LHCN-M2 (cell line): ENCODE measurements at regions not wholly inside any gene's neighbourhood (a gene's known extent, or its start where the extent isn't known, plus 50 kb on each side); places are given as distances from the start of the nearest gene placed in this dataset.
"Not testable (repeated sequence)": the region's sequence is repeated elsewhere in the genome, so short reads cannot be mapped to it uniquely, and the experiment has no call there.

Source experiments
- DNase-seq: peaks from one replicate; pipeline ENCODE4 v3.0.0-alpha.2; 2012; ENCODE audit warnings: low read depth

GRCh38 chr12:126248871-126249403 lies 1183.7 kb downstream of the AACS start:
- DNase-seq, result no peak

- DNase-seq, result no peak
Observed at GRCh38 chr12:126258190-126258589, 1193.0 kb downstream of the AACS start.

- DNase-seq, result no peak
Observed at GRCh38 chr12:126262829-126263228, 1197.6 kb downstream of the AACS start.

GRCh38 chr12:126268222-126268621 lies 1203.0 kb downstream of the AACS start:
- DNase-seq, result no peak

GRCh38 chr12:126271159-126271558 lies 1205.9 kb downstream of the AACS start:
- DNase-seq, result no peak

GRCh38 chr12:126282691-126283090 lies 1217.5 kb downstream of the AACS start:
- DNase-seq, result no peak

- DNase-seq, result peak; percentile 22
Observed at GRCh38 chr12:126286203-126286602, 1221.0 kb downstream of the AACS start.

GRCh38 chr12:126290456-126290855 lies 1225.2 kb downstream of the AACS start:
- no peak for DNase-seq

- DNase-seq, result not testable (repeated sequence)
Observed at GRCh38 chr12:126291987-126292386, 1226.8 kb downstream of the AACS start.

- DNase-seq, result no peak
Observed at GRCh38 chr12:126295652-126296051, 1230.4 kb downstream of the AACS start.

GRCh38 chr12:126309278-126309677 lies 1244.0 kb downstream of the AACS start:
- no peak for DNase-seq

GRCh38 chr12:126312457-126312856 lies 1247.2 kb downstream of the AACS start:
- no peak for DNase-seq

- no peak for DNase-seq
Observed at GRCh38 chr12:126316411-126316810, 1251.2 kb downstream of the AACS start.

- peak; percentile 100 for DNase-seq
Observed at GRCh38 chr12:126337556-126338441, 1272.6 kb downstream of the AACS start.

GRCh38 chr12:126342866-126343265 lies 1277.6 kb downstream of the AACS start:
- no peak for DNase-seq

GRCh38 chr12:126343321-126343720 lies 1278.1 kb downstream of the AACS start:
- no peak for DNase-seq

GRCh38 chr12:126346087-126346486 lies 1280.9 kb downstream of the AACS start:
- DNase-seq, result no peak

- DNase-seq, result no peak
Observed at GRCh38 chr12:126347421-126347820, 1282.2 kb downstream of the AACS start.

GRCh38 chr12:126349383-126349782 lies 1284.1 kb downstream of the AACS start:
- DNase-seq, result no peak

GRCh38 chr12:126353604-126354003 lies 1288.4 kb downstream of the AACS start:
- DNase-seq, result peak; percentile 83

- no peak for DNase-seq
Observed at GRCh38 chr12:126354633-126355032, 1289.4 kb downstream of the AACS start.

- no peak for DNase-seq
Observed at GRCh38 chr12:126355346-126355745, 1290.1 kb downstream of the AACS start.

GRCh38 chr12:126358806-126359205 lies 1293.6 kb downstream of the AACS start:
- DNase-seq, result no peak
